CD14-positive monocyte (primary cell): ENCODE measurements at regions not wholly inside any gene's neighbourhood (a gene's known extent, or its start where the extent isn't known, plus 50 kb on each side); places are given as distances from the start of the nearest gene placed in this dataset.

Experiments used
- DNase-seq, 3 donors: peaks; one replicate each; pipeline ENCODE4 v3.0.0-alpha.2; 2011 to 2022
- H2AFZ ChIP-seq: 2 replicates; pipeline ENCODE4 v1.6.0; 2012; ENCODE audit warnings: mild to moderate bottlenecking, low read depth, low read length, inconsistent platforms; ENCODE audit not compliant: insufficient read depth, poor library complexity, severe bottlenecking
- H3K27ac ChIP-seq, 2 donors: 1 replicate in 1 of 2; 2 replicates in 1 of 2; pipeline ENCODE4 v1.5.1; 2012 to 2013; ENCODE audit warnings: low read length in 2 of 2, control low read depth in 1 of 2, inconsistent platforms in 1 of 2, low read depth in 1 of 2, mild to moderate bottlenecking in 1 of 2
- H3K27me3 ChIP-seq, 2 donors: one replicate each; pipeline versions ENCODE4 v1.6.0 to v1.6.1; 2011 to 2013; ENCODE audit warnings: low read length in 2 of 2; ENCODE audit not compliant: control insufficient read depth in 2 of 2, insufficient read depth in 2 of 2
- H3K36me3 ChIP-seq, 2 donors: replicated peaks in 1 of 2; 1 replicate in 1 of 2; 2 replicates in 1 of 2; pipeline versions ENCODE4 v1.5.1 to v1.6.1; 2012 to 2013; ENCODE audit warnings: low read length in 2 of 2, control low read depth in 1 of 2, inconsistent platforms in 1 of 2, mild to moderate bottlenecking in 1 of 2; ENCODE audit not compliant: insufficient read depth in 2 of 2, control insufficient read depth in 1 of 2
- H3K4me1 ChIP-seq, 2 donors: 1 replicate in 1 of 2; 2 replicates in 1 of 2; pipeline versions ENCODE4 v1.5.1 to v1.6.1; 2012 to 2013; ENCODE audit warnings: low read length in 2 of 2, control low read depth in 1 of 2, inconsistent platforms in 1 of 2, mild to moderate bottlenecking in 1 of 2, moderate library complexity in 1 of 2; ENCODE audit not compliant: insufficient read depth in 2 of 2, control insufficient read depth in 1 of 2
- H3K4me2 ChIP-seq: replicated peaks from 2 replicates; pipeline ENCODE3; 2012; ENCODE audit warnings: low read length, moderate library complexity, mild to moderate bottlenecking; ENCODE audit not compliant: poor library complexity, severe bottlenecking; ENCODE audit errors: extremely low read depth
- H3K4me3 ChIP-seq, 3 experiments: fragments of 200-600 bp in 1 of 3; sonication (generic) in 1 of 3; replicated peaks in 1 of 3; 1 replicate in 2 of 3; 2 replicates in 1 of 3; pipeline ENCODE4 v1.5.1; 2011 to 2013; ENCODE audit warnings: low read length in 3 of 3, mild to moderate bottlenecking in 3 of 3, control low read depth in 2 of 3, low read depth in 2 of 3, inconsistent platforms in 1 of 3, moderate library complexity in 1 of 3
- H3K79me2 ChIP-seq: 2 replicates; pipeline ENCODE4 v1.6.0; 2012; ENCODE audit warnings: mild to moderate bottlenecking, control low read depth, inconsistent platforms, low read length, moderate library complexity; ENCODE audit not compliant: insufficient read depth
- H3K9ac ChIP-seq: 2 replicates; pipeline ENCODE4 v1.6.0; 2017; ENCODE audit warnings: low read length, mild to moderate bottlenecking; ENCODE audit not compliant: insufficient read depth, poor library complexity, severe bottlenecking
- H3K9me3 ChIP-seq, 2 donors: replicated peaks in 1 of 2; 1 replicate in 1 of 2; 2 replicates in 1 of 2; pipeline versions ENCODE4 v1.5.1 to v1.6.1; 2012 to 2013; ENCODE audit warnings: low read length in 2 of 2, control low read depth in 1 of 2; ENCODE audit not compliant: control insufficient read depth in 1 of 2, insufficient read depth in 1 of 2
- H4K20me1 ChIP-seq: 2 replicates; pipeline ENCODE4 v1.6.0; 2012; ENCODE audit warnings: mild to moderate bottlenecking, low read length, control low read depth, moderate library complexity; ENCODE audit not compliant: insufficient read depth
- H3K27ac Mint-ChIP-seq, 7 donors: one replicate each; pipeline ENCODE4 v1.8.0; 2020; ENCODE audit warnings: mild to moderate bottlenecking in 7 of 7, mixed read lengths in 7 of 7, moderate library complexity in 6 of 7, inconsistent platforms in 2 of 7
- H3K27me3 Mint-ChIP-seq, 3 donors: one replicate each; pipeline ENCODE4 v1.8.0; 2021 to 2022; ENCODE audit warnings: low read depth in 3 of 3, mild to moderate bottlenecking in 3 of 3, mixed read lengths in 3 of 3, moderate library complexity in 3 of 3, inconsistent platforms in 1 of 3
- H3K36me3 Mint-ChIP-seq, 2 donors: one replicate each; pipeline ENCODE4 v1.8.0; 2020; ENCODE audit warnings: mixed read lengths in 2 of 2, inconsistent platforms in 1 of 2, mild to moderate bottlenecking in 1 of 2
- H3K4me1 Mint-ChIP-seq: one replicate; pipeline ENCODE4 v1.8.0; 2020; ENCODE audit warnings: mild to moderate bottlenecking, mixed read lengths
- H3K4me3 Mint-ChIP-seq, 2 donors: one replicate each; pipeline ENCODE4 v1.8.0; 2020; ENCODE audit warnings: mild to moderate bottlenecking in 2 of 2, mixed read lengths in 2 of 2, moderate library complexity in 1 of 2
- H3K9me3 Mint-ChIP-seq, 7 donors: one replicate each; pipeline ENCODE4 v1.8.0; 2020 to 2022; ENCODE audit warnings: mixed read lengths in 7 of 7, mild to moderate bottlenecking in 6 of 7, moderate library complexity in 6 of 7, inconsistent platforms in 2 of 7
- CTCF ChIP-seq: fragments of 200-600 bp; IDR thresholded peaks from one replicate; pipeline ENCODE4 v1.8.0; 2022; ENCODE audit warnings: antibody characterized with exemption, mild to moderate bottlenecking
- WGBS: methylation state at CpG from one replicate; pipeline ENCODE4 v1.1.5; 2013; ENCODE audit warnings: missing lambda C conversion rate; ENCODE audit not compliant: insufficient coverage; 5-methylcytosine and 5-hydroxymethylcytosine counted together
- intact Hi-C, 2 donors: fragments of 100-400 bp; cut with micrococcal nuclease; formaldehyde crosslinking; loops; one replicate each; pipeline versions ENCODE4 v1.15.0 to v1.15.1; 2023

DNA sequence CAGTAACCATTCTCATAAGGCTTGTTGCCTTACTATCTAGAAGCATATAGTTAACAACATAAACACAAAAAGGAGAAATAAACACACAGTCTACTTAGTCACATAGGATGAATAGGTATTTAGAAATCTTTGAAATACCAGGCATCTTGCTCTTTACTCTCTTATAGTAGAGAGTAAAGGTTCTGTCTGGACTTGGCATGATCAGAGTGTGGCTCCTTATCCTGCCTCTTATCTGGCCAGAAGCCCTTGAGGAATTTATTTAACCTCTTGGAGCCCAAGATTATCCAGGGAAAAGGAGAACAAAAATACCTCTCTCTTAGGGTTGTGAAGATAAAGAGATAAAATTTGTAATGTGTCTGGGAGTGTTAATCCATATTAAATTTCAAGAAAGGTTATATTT is 100.2 kb upstream of the MBNL2 start:
- H3K36me3 ChIP-seq, result no peaks in the 10 kb centered on the region
- Mint-ChIP-seq H3K9me3 (peaks cover 0 to 1% (median 0%) of the 10 kb centered on the region in 7 donors), H3K4me3 (no peak overlapping the region), H3K4me1 (peaks cover 19% of the 10 kb centered on the region), H3K36me3 (no peaks in the 10 kb centered on the region), H3K27me3 (peaks cover 5 to 38% (median 12%) of the 10 kb centered on the region in 3 donors), H3K27ac (no peak overlapping the region)
- peaks cover 5 to 14% of the 10 kb centered on the region in 2 donors for H3K27me3 ChIP-seq
- no peaks in the 10 kb centered on the region for H3K79me2 ChIP-seq
- no peaks in the 10 kb centered on the region for H3K9me3 ChIP-seq
- TF ChIP-seq CTCF, result no peak
- H3K4me2 ChIP-seq, result no peak overlapping the region
- intact Hi-C loops, result no loop called here
- no peak overlapping the region for H3K4me3 ChIP-seq
- H3K27ac ChIP-seq, result no peak overlapping the region
- H2AFZ ChIP-seq, result no peak overlapping the region
- H4K20me1 ChIP-seq, result no peaks in the 10 kb centered on the region
- H3K4me1 ChIP-seq, result peaks cover 14 to 15% of the 10 kb centered on the region in 2 donors
- no peak overlapping the region for H3K9ac ChIP-seq
- no peak for DNase-seq

DNA sequence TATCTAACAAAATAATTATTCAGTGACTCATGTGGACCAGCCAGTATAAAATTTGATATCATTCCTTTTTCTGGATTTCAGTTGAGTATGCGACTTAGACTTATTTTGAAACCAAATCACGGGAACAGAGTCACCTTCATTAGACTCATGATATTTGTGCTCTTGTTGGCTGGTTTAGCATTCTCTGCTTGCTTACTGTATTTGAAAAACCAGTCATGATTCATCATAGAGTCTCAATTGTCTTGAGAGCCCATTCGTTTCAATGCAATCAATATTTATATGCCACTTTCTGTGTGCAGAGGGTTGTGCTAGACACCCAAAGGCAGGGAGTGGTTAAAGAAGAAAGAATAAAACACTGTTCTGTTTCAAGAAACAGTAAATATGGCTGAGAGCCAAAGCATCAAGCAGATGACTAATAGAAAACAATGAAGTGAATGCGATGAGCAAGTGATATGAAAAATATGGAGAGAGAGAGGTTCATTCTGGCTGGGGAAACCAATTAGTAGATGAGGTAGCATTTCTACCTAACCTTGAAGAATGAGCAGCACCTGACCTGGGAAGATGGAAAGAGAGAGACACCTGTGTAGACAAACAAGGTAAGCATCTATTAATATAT is 99.6 kb upstream of the MBNL2 start:
- intact Hi-C loops, result no loop called here
- H3K36me3 Mint-ChIP-seq, result no peaks in the 10 kb centered on the region
- WGBS, result 100% methylated on average over 1 of the region's 4 CpGs
- Histone ChIP-seq H4K20me1 (no peaks in the 10 kb centered on the region), H3K9ac (no peak overlapping the region), H3K27ac (no peak overlapping the region), H3K79me2 (no peaks in the 10 kb centered on the region), H2AFZ (no peak overlapping the region), H3K36me3 (no peaks in the 10 kb centered on the region), H3K4me3 (no peak overlapping the region), H3K27me3 (peaks cover 5 to 12% of the 10 kb centered on the region in 2 donors), H3K9me3 (no peaks in the 10 kb centered on the region), H3K4me2 (no peak overlapping the region), H3K4me1 (peaks cover 14 to 15% of the 10 kb centered on the region in 2 donors)
- H3K9me3 Mint-ChIP-seq, result peaks cover 0 to 6% (median 0%) of the 10 kb centered on the region in 7 donors
- H3K4me3 Mint-ChIP-seq, result peak overlapping the region in 1 of 2 donors; percentile 1
- DNase-seq, result no peak
- H3K4me1 Mint-ChIP-seq, result peaks cover 19% of the 10 kb centered on the region
- H3K27me3 Mint-ChIP-seq, result peaks cover 5 to 39% (median 12%) of the 10 kb centered on the region in 3 donors
- no peak overlapping the region for H3K27ac Mint-ChIP-seq
- no peak for TF ChIP-seq CTCF
